ENCODE measurements at regions not wholly inside any gene's neighbourhood (a gene's known extent, or its start where the extent isn't known, plus 50 kb on each side); places are given as distances from the start of the nearest gene placed in this dataset.

DNA sequence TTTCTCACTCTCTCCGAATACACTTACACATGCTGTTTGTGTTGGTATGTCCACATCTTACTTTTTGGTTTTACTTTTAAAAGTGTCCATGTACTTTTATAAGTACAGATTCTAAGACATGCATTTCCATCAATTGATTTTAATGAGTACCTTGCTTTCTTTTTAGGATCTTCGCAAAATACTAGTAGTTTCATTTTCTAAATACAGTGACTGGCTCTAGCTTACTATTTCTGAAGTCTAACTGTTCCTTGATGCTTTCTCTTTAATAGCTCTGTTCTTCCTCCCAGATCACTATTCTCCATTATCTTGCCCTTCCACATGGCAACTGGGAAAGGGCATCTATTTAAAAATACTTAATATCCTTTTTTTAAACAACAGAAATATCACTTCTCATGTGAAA is 164.1 kb downstream of the KITLG start:
- TF ChIP-seq POLR2A (IDR thresholded peaks at IDR 0.05) (no peak), POLR2AphosphoS5 (IDR thresholded peaks at IDR 0.05) (no peak), EP300 (IDR thresholded peaks at IDR 0.05) (no peak)
- TF ChIP-seq, protein P1, sequence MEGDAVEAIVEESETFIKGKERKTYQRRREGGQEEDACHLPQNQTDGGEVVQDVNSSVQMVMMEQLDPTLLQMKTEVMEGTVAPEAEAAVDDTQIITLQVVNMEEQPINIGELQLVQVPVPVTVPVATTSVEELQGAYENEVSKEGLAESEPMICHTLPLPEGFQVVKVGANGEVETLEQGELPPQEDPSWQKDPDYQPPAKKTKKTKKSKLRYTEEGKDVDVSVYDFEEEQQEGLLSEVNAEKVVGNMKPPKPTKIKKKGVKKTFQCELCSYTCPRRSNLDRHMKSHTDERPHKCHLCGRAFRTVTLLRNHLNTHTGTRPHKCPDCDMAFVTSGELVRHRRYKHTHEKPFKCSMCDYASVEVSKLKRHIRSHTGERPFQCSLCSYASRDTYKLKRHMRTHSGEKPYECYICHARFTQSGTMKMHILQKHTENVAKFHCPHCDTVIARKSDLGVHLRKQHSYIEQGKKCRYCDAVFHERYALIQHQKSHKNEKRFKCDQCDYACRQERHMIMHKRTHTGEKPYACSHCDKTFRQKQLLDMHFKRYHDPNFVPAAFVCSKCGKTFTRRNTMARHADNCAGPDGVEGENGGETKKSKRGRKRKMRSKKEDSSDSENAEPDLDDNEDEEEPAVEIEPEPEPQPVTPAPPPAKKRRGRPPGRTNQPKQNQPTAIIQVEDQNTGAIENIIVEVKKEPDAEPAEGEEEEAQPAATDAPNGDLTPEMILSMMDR (IDR thresholded peaks at IDR 0.05): no peak

All from upper lobe of left lung (tissue), 4 donors.